H1 (cell line): ENCODE measurements at regions not wholly inside any gene's neighbourhood (a gene's known extent, or its start where the extent isn't known, plus 50 kb on each side); places are given as distances from the start of the nearest gene placed in this dataset.

Experiments
- CTCF ChIA-PET: fragments of 300-600 bp; sonication (Branson Sonifier 250); formaldehyde crosslinking; loops from one replicate; lab custom pipeline; 2021; ENCODE audit not compliant: partially characterized antibody; lab: Charles Lee
- POLR2A ChIA-PET: fragments of 300-600 bp; sonication (Branson Sonifier 250); formaldehyde crosslinking; loops from one replicate; lab custom pipeline; 2021; ENCODE audit warnings: inconsistent platforms; ENCODE audit not compliant: partially characterized antibody; lab: Charles Lee
- DNase-seq, 2 experiments: peaks; one replicate each; pipeline versions ENCODE4 v3.0.0 to v3.0.0-alpha.2; 2010 to 2022; ENCODE audit warnings: low spot score in 2 of 2, low read depth in 1 of 2, mixed read lengths in 1 of 2
- FAIRE-seq: peaks from 2 replicates; lab custom pipeline; 2011; peaks lifted over from hg19 to GRCh38; lab: Jason Lieb, UNC
- H2AFZ ChIP-seq: 2 replicates; pipeline ENCODE4 v1.8.1; 2012; ENCODE audit warnings: low read length, inconsistent platforms
- H2AK5ac ChIP-seq: 2 replicates; pipeline ENCODE4 v1.6.1; 2013; ENCODE audit warnings: low read depth, low read length
- H2BK120ac ChIP-seq: replicated peaks from 2 replicates; pipeline ENCODE3; 2013; ENCODE audit warnings: low read depth, low read length, inconsistent platforms
- H2BK12ac ChIP-seq: 2 replicates; pipeline ENCODE4 v1.6.1; 2013; ENCODE audit warnings: low read depth, low read length
- H2BK15ac ChIP-seq: 2 replicates; pipeline ENCODE4 v1.6.1; 2013; ENCODE audit warnings: low read length
- H2BK20ac ChIP-seq: 2 replicates; pipeline ENCODE4 v1.6.1; 2013; ENCODE audit warnings: low read length
- H2BK5ac ChIP-seq: 2 replicates; pipeline ENCODE4 v1.6.1; 2013; ENCODE audit warnings: low read depth, low read length
- H3K14ac ChIP-seq: 2 replicates; pipeline ENCODE4 v1.6.1; 2013; ENCODE audit warnings: inconsistent platforms; ENCODE audit not compliant: insufficient read length
- H3K18ac ChIP-seq: 2 replicates; pipeline ENCODE4 v1.6.1; 2013; ENCODE audit warnings: low read length; ENCODE audit errors: extremely low read depth
- H3K23ac ChIP-seq: 2 replicates; pipeline ENCODE4 v1.6.1; 2013; ENCODE audit warnings: inconsistent platforms; ENCODE audit not compliant: insufficient read length
- H3K23me2 ChIP-seq: 2 replicates; pipeline ENCODE4 v1.6.1; 2013; ENCODE audit warnings: low read depth, low read length
- H3K27ac ChIP-seq: 2 replicates; pipeline ENCODE4 v1.6.1; 2011; ENCODE audit warnings: low read depth, low read length, inconsistent platforms
- H3K27me3 ChIP-seq, 4 experiments: replicated peaks in 1 of 4; 1 replicate in 1 of 4; 2 replicates in 3 of 4; pipeline versions ENCODE4 v1.6.1 to v1.8.1; 2011 to 2013; ENCODE audit warnings: low read length in 3 of 4, mild to moderate bottlenecking in 3 of 4, inconsistent platforms in 2 of 4, mixed read lengths in 2 of 4, moderate library complexity in 1 of 4; ENCODE audit not compliant: control insufficient read depth in 3 of 4, insufficient read depth in 3 of 4; ENCODE audit errors: extremely low read depth in 1 of 4
- H3K36me3 ChIP-seq, 4 experiments: 2 replicates each; pipeline versions ENCODE4 v1.6.1 to v1.8.1; 2011 to 2013; ENCODE audit warnings: mild to moderate bottlenecking in 4 of 4, low read length in 3 of 4, moderate library complexity in 2 of 4, control low read depth in 1 of 4, inconsistent platforms in 1 of 4; ENCODE audit not compliant: insufficient read depth in 4 of 4, control insufficient read depth in 2 of 4
- H3K4ac ChIP-seq: replicated peaks from 2 replicates; pipeline ENCODE3; 2013; ENCODE audit warnings: low read length, low read depth, mixed read lengths, inconsistent platforms; ENCODE audit not compliant: insufficient read length
- H3K4me1 ChIP-seq, 4 experiments: replicated peaks in 1 of 4; 1 replicate in 1 of 4; 2 replicates in 3 of 4; pipeline versions ENCODE4 v1.6.1 to v1.8.1; 2011 to 2013; ENCODE audit warnings: low read length in 3 of 4, inconsistent platforms in 2 of 4, mixed read lengths in 1 of 4; ENCODE audit not compliant: insufficient read depth in 4 of 4, control insufficient read depth in 3 of 4
- H3K4me2 ChIP-seq, 2 experiments: 2 replicates each; pipeline versions ENCODE4 v1.6.1 to v1.8.1; 2011 to 2013; ENCODE audit warnings: low read depth in 2 of 2, low read length in 2 of 2, control low read depth in 1 of 2, inconsistent platforms in 1 of 2, mild to moderate bottlenecking in 1 of 2; ENCODE audit not compliant: insufficient read depth in 1 of 2
- H3K4me3 ChIP-seq, 4 experiments: fragments of 200-600, 300-600 bp in 1 of 4; sonication (generic), shearing (Covaris generic), sonication (Bioruptor Twin) in 1 of 4; 2 replicates each; pipeline versions ENCODE4 v1.5.1 to v1.8.1; 2011 to 2016; ENCODE audit warnings: low read length in 4 of 4, low read depth in 3 of 4, control low read depth in 2 of 4, inconsistent platforms in 2 of 4, mild to moderate bottlenecking in 2 of 4, mixed read lengths in 1 of 4, moderate library complexity in 1 of 4; ENCODE audit not compliant: insufficient read depth in 2 of 4; ENCODE audit errors: extremely low read depth in 1 of 4
- H3K56ac ChIP-seq: replicated peaks from 2 replicates; pipeline ENCODE3; 2013; ENCODE audit warnings: low read depth, mild to moderate bottlenecking, mixed read lengths, low read length, inconsistent platforms; ENCODE audit not compliant: insufficient read length
- H3K79me1 ChIP-seq: 2 replicates; pipeline ENCODE4 v1.6.1; 2013; ENCODE audit warnings: low read depth, low read length, control low read depth
- H3K79me2 ChIP-seq, 2 experiments: 2 replicates each; pipeline versions ENCODE4 v1.6.1 to v1.8.1; 2012 to 2013; ENCODE audit warnings: low read length in 2 of 2, mild to moderate bottlenecking in 2 of 2, inconsistent platforms in 1 of 2; ENCODE audit not compliant: insufficient read depth in 2 of 2, control insufficient read depth in 1 of 2
- H3K9ac ChIP-seq, 4 experiments: replicated peaks in 1 of 4; 1 replicate in 1 of 4; 2 replicates in 3 of 4; pipeline versions ENCODE4 v1.6.1 to v1.8.1; 2011 to 2013; ENCODE audit warnings: low read depth in 3 of 4, low read length in 3 of 4, control low read depth in 2 of 4, mild to moderate bottlenecking in 2 of 4, moderate library complexity in 2 of 4, inconsistent platforms in 1 of 4; ENCODE audit errors: extremely low read depth in 1 of 4
- H3K9me3 ChIP-seq, 2 experiments: 2 replicates each; pipeline versions ENCODE4 v1.6.1 to v1.8.1; 2012 to 2013; ENCODE audit warnings: mild to moderate bottlenecking in 2 of 2, moderate library complexity in 2 of 2, control low read depth in 1 of 2, inconsistent platforms in 1 of 2, low read depth in 1 of 2, low read length in 1 of 2, mixed read lengths in 1 of 2; ENCODE audit not compliant: insufficient read depth in 2 of 2
- H4K20me1 ChIP-seq, 2 experiments: replicated peaks in 1 of 2; 2 replicates each; pipeline versions ENCODE3 to v1.8.1; 2011 to 2013; ENCODE audit warnings: inconsistent platforms in 2 of 2, low read length in 2 of 2, mild to moderate bottlenecking in 1 of 2; ENCODE audit not compliant: insufficient read depth in 2 of 2, control insufficient read depth in 1 of 2
- H4K5ac ChIP-seq: 2 replicates; pipeline ENCODE4 v1.6.1; 2013; ENCODE audit warnings: low read length, low read depth, mixed read lengths, inconsistent platforms; ENCODE audit not compliant: insufficient read length
- H4K8ac ChIP-seq: 2 replicates; pipeline ENCODE4 v1.8.0; 2013; ENCODE audit warnings: mild to moderate bottlenecking, moderate library complexity, low read length, inconsistent platforms; ENCODE audit not compliant: insufficient read depth; ENCODE audit errors: extremely low read depth
- H4K91ac ChIP-seq: replicated peaks from 2 replicates; pipeline ENCODE3; 2013; ENCODE audit warnings: low read length, mixed read lengths, inconsistent platforms; ENCODE audit not compliant: insufficient read length
- CEBPB ChIP-seq: IDR thresholded peaks from 2 replicates; pipeline ENCODE4 v1.6.1; 2012; ENCODE audit warnings: low read depth, low read length
- CREB1 ChIP-seq: IDR thresholded peaks from 2 replicates; pipeline ENCODE4 v1.6.1; 2012; ENCODE audit warnings: inconsistent platforms
- GABPA ChIP-seq: IDR thresholded peaks from 2 replicates; pipeline ENCODE4 v1.6.1; 2011; ENCODE audit warnings: mild to moderate bottlenecking, low read length, moderate library complexity, borderline replicate concordance; ENCODE audit not compliant: insufficient read depth
- GTF2F1 ChIP-seq: IDR thresholded peaks from 2 replicates; pipeline ENCODE4 v1.6.1; 2012; ENCODE audit warnings: low read depth, low read length, improper control_type of control experiment, borderline replicate concordance
- JUN ChIP-seq: IDR thresholded peaks from 2 replicates; pipeline ENCODE4 v1.6.1; 2011; ENCODE audit warnings: low read depth, mild to moderate bottlenecking, improper control_type of control experiment, low read length
- KDM5A ChIP-seq: fragments of 200-600 bp; IDR thresholded peaks from 2 replicates; pipeline ENCODE4 v1.7.1; 2012; ENCODE audit warnings: mild to moderate bottlenecking, low read length, inconsistent platforms, mixed read lengths
- MAFK ChIP-seq: IDR thresholded peaks from 2 replicates; pipeline ENCODE4 v1.6.1; 2012; ENCODE audit warnings: low read depth, mild to moderate bottlenecking, improper control_type of control experiment, low read length
- NRF1 ChIP-seq: IDR thresholded peaks from 2 replicates; pipeline ENCODE4 v1.6.1; 2011; ENCODE audit warnings: mild to moderate bottlenecking, low read depth, low read length, improper control_type of control experiment
- PHF8 ChIP-seq: fragments of 200-600 bp; sonication (generic); conservative IDR thresholded peaks from 2 replicates; pipeline ENCODE4 v1.7.1; 2012; ENCODE audit warnings: low read depth, mild to moderate bottlenecking, inconsistent platforms, low read length, moderate library complexity
- POLR2A ChIP-seq, 2 experiments: IDR thresholded peaks; 1 replicate in 1 of 2; 2 replicates in 1 of 2; pipeline ENCODE4 v1.6.1; 2011; ENCODE audit warnings: low read depth in 2 of 2, low read length in 2 of 2, mild to moderate bottlenecking in 2 of 2; ENCODE audit errors: control extremely low read depth in 1 of 2
- SIN3A ChIP-seq, 2 experiments: IDR thresholded peaks in 1 of 2; conservative IDR thresholded peaks in 1 of 2; 2 replicates each; pipeline ENCODE4 v1.6.1; 2011 to 2012; ENCODE audit warnings: low read length in 2 of 2, improper control_type of control experiment in 1 of 2, low read depth in 1 of 2, mild to moderate bottlenecking in 1 of 2
- SIX5 ChIP-seq: IDR thresholded peaks from 2 replicates; pipeline ENCODE4 v1.6.1; 2011; ENCODE audit warnings: mild to moderate bottlenecking, low read depth, low read length
- SRF ChIP-seq: IDR thresholded peaks from 2 replicates; pipeline ENCODE4 v1.6.1; 2011; ENCODE audit warnings: mild to moderate bottlenecking, low read depth, low read length, moderate library complexity
- TBP ChIP-seq: IDR thresholded peaks from 2 replicates; pipeline ENCODE4 v1.6.1; 2011; ENCODE audit warnings: low read depth, low read length, improper control_type of control experiment
- WGBS, 2 experiments: shearing (Covaris generic) in 1 of 2; methylation state at CpG; one replicate each; pipeline versions ENCODE4 v1.1.6 to v1.1.7; 2013 to 2015; ENCODE audit warnings: low lambda C conversion rate in 2 of 2, mixed read lengths in 2 of 2, inconsistent platforms in 1 of 2, low coverage in 1 of 2, missing lambda C conversion rate in 1 of 2; ENCODE audit not compliant: insufficient replicate concordance in 2 of 2, insufficient coverage in 1 of 2, insufficient read length in 1 of 2; ENCODE audit errors: extremely low coverage in 1 of 2, missing lambda C conversion rate in 1 of 2; 5-methylcytosine and 5-hydroxymethylcytosine counted together

DNA sequence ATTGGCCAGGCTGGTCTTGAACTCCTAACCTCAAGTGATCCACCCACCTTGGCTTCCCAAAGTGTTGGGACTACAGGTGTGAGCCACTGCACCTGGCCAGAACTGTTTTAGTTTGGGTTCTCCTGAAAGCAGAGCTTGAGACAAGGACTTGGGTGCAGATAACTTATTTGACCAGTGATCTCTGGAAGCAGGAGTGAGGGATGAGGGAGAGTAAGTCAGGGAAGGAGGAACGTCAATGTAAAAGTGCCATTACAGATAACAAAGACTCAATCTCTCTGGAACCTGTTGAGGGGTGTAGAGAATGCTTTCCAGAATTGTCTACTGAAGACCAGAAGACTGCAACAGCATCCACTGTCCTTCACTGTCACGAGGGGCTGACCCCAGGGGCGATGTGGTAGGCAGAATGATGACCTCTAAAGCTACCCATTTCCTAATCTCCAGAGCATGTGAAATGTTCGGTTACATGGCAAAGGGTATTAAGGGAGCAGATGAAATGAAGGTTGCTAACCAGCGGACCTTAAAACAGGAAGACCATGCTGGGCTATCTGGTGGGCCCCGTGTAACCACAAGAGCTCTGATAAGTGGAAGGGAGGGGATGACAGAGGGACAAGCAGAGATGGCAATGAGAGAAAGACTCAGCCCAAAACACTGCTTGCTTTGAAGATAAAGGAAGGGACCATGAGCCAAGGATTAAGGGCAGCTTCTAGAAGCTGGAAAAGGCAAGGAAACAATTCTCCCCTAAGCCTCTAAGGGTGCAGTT is 207.8 kb downstream of the RBM19 start:
- 81% methylated on average over 6 of the region's 6 CpGs; no CpG with 5 or more reads in 1 of the 2 experiments for WGBS, 2 experiments
- H2BK20ac ChIP-seq, result no peak overlapping the region
- H3K79me2 ChIP-seq, result no peaks in the 10 kb centered on the region
- no peak overlapping the region for H3K14ac ChIP-seq
- peaks cover 0 to 3% of the 10 kb centered on the region in 2 experiments for H4K20me1 ChIP-seq
- no peaks in the 10 kb centered on the region for H3K36me3 ChIP-seq
- H3K18ac ChIP-seq, result no peak overlapping the region
- no peak overlapping the region for H3K9ac ChIP-seq
- H2AK5ac ChIP-seq, result no peak overlapping the region
- no peak overlapping the region for H2BK120ac ChIP-seq
- H3K56ac ChIP-seq, result no peak overlapping the region
- no peak overlapping the region for H3K23ac ChIP-seq
- no peak overlapping the region for H3K4ac ChIP-seq
- H2AFZ ChIP-seq, result no peak overlapping the region
- no peak overlapping the region for H4K5ac ChIP-seq
- no peak overlapping the region for H2BK15ac ChIP-seq
- H3K4me3 ChIP-seq, result no peak overlapping the region
- no peak overlapping the region for H2BK12ac ChIP-seq
- ChIA-PET POLR2A (no interaction called here), CTCF (interaction anchor here (0.8 to 2.6 kb wide), 9 partner anchors 8 to 233 kb away, joined by 3 to 6 read pairs (median 3); no protein-coding TSS in a partner anchor)
- no peak overlapping the region for H4K91ac ChIP-seq
- H2BK5ac ChIP-seq, result no peak overlapping the region
- peaks cover 0 to 5% (median 2%) of the 10 kb centered on the region in 4 experiments; a peak in 3 of 7 replicates for H3K4me1 ChIP-seq
- H3K79me1 ChIP-seq, result no peaks in the 10 kb centered on the region
- H3K27ac ChIP-seq, result no peak overlapping the region
- no peaks in the 10 kb centered on the region; a peak in 1 of 7 replicates for H3K27me3 ChIP-seq
- H3K23me2 ChIP-seq, result no peaks in the 10 kb centered on the region
- H3K4me2 ChIP-seq, result no peak overlapping the region
- H4K8ac ChIP-seq, result no peak overlapping the region
- no peak for DNase-seq
- H3K9me3 ChIP-seq, result no peaks in the 10 kb centered on the region
- no peak for FAIRE-seq
- TF ChIP-seq GTF2F1 (no peak), SIX5 (no peak), SIN3A (conservative IDR thresholded peaks at IDR 0.05 in 1 of 2, IDR thresholded peaks at IDR 0.05 in 1 of 2; ENCODE audit: low read depth in 1 of 2, low read length in 2 of 2) (no peak), CEBPB (no peak), POLR2A (IDR thresholded peaks at IDR 0.05; ENCODE audit: control extremely low read depth in 1 of 2, low read depth in 2 of 2, low read length in 2 of 2) (no peak), KDM5A (no peak), PHF8 (no peak), JUN (no peak), NRF1 (no peak), CREB1 (no peak), GABPA (no peak), SRF (no peak), TBP (no peak), MAFK (no peak)
